Fibroblast of skin of right biceps (primary cell): ENCODE measurements at regions not wholly inside any gene's neighbourhood (a gene's known extent, or its start where the extent isn't known, plus 50 kb on each side); places are given as distances from the start of the nearest gene placed in this dataset.
"Not testable (repeated sequence)": the region's sequence is repeated elsewhere in the genome, so short reads cannot be mapped to it uniquely, and the experiment has no call there.

ENCODE experiments used
- DNase-seq: peaks from one replicate; pipeline ENCODE4 v3.0.0-alpha.2; 2013

DNA sequence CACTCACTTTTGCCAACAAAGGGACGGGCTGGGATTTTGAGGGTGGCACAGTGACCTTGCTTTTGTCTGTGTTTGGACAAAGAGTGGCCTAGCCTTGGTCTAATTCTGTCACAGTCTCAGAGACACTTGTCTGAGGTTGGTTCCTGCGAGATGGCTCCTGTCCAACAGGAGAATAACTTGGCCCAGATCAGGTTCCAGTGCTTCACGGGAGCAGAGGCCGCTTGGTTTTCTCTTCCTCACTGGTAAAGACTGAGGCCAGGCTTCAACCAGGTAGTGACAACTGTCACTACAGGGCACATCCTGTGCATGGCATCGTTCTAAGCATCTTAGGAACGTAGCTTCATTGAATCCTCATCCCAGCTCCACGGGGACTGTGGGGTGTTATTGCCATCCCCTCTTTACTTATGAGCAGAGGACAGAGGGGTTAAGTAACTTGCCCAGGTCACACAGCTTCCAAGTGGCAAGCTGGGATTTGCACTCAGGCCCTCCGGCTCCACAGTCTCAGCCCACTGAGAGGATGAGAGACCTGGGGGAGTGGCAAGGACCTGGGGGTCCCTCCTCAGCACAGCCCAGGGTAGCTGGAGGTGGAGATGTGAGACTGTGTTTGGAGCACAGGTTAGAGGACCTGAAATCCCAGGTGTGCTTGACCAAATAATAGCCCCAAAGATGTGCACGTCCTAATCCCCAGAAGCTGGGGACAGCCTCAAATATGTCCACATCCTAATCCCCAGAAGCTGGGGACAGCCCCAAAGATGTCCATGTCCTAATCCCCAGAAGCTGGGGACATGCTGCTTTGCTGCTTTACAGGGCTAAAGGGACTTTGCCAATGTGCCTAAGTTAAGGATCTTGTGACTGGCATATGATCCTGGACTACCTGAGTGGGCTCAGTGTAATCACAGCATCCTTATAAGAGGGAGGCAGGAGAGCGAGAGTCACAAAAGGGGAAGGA is 179.2 kb upstream of the RTL1 start:
- DNase-seq = no peak

DNA sequence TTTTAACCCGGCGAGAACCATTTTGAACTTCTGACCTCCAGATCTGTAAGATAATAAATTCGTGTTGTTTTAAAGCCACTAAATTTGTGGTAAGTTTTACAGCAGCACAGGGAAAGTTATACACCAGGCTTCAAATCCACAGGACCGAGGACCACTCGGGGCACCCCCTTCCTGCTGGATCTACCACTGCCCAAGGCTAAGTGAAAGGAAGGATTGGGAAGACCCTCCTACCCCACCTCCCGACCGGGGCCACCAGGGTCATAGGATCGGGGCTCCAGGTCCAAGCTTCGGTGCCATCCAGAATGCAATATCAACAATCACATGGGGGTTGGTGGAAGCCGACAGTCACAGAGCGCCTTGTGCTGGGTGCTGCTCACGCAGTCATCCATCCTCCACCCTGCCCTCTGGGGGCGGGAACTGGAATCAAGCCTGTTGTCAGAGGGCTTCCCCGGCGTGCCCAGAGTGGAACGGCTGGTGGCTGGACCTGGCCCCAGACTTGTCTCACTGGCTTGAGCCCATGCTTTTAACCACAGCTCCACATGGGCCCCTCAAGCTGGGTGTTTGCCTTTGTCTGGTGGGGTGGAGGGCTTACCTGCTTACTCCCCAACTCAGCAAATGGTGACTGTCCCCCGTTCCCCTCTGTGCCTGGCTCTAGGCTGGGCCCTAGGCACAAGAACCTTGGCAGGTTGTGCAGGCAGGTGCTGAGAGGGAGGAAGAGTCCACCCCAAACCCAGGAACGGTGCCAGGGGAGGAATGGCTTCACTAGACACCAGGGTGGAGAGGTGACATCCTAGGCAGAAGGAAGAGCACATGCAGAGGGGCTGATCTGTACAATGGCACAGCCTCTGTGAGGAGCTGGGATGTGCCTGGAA is 180.3 kb upstream of the RTL1 start:
- DNase-seq = no peak

DNA sequence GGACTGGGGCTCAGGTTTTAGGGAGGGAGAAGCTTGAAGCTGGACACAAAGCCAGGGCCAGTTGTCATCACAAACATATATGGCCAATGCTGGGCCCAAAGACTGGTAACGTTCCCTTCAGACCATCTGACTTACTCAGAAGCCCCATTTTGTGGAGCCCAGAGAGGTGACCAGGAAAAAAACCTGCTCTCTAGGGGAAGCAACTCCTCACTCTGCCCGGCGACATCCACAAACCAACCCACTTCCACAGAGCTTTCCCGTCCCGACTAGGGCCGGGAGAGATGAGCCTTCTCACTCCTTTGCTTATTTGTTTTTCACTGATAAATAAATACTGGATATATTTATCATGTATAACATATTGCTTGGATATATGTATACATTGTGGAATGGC is 180.9 kb upstream of the RTL1 start:
- no peak for DNase-seq

DNA sequence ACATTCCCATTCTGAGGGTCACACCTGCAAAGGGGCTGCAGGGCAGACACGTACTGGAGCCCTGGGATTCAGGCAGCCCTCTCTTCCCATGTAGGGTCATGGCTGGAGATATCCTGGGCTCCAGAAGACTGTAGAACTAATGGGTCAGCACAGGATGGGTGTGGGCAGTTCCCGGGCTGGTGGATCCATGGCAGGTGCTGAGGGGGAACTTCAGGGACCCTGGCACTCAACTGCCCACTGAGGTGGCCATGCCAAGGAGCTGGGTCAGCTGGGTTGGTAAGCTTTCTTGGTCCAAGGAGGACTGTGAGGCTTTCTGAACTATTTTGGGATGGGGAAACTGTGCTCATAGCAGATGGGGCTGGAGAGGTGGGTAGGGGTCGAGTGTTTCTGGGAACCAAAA is 183.4 kb upstream of the RTL1 start:
- DNase-seq = no peak

DNA sequence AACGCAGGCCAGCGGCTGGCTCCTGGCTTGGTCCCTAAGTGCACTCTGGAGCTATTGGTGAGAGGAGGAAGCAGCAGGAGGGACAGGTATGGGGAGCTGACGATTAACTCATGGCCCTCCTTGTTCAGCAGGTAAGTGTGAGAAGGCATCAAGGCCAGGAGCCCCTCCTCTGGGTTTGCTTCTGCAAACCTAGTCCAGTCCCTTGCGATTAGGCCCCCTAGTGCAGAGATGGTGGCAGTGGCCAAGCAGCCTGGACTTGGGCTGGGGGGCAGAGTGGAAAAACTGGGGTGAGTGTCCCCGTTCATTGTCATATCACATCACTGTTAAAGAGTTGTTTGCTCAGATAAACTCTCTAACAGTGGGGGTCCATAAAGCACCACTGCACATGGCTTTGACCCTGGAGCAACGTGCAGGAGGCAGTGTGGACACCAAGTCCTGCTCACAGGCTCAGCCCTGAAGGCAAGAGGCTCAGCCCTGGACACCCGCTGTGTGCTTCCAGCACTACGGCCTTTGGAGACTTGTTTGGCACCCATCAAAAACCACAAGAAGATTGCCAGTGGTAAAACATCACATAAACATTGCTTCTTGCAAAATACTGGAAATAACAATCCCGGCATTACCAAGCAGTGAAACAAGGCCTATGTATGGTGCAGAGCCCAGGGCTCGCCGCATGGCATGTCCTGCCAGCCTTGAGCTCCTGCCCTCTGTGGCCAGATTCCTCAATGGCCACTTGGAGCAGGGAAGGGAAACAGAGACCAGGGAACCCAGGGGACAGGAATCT is 184.3 kb upstream of the RTL1 start:
- no peak for DNase-seq

DNA sequence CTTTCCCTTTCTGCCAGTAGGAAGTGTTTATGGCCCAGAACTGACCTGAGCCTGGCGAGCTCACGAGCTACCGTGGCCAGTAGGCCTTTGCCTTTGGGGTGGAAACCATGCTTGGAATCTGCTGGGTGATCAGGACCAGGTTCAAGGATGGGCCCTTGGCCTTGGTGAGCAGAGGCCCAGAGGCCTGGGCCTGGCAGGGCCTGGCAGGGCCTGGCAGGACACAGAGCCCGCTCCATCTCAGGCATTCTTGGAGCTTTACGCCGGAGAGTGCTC is 184.8 kb upstream of the RTL1 start:
- no peak for DNase-seq

DNA sequence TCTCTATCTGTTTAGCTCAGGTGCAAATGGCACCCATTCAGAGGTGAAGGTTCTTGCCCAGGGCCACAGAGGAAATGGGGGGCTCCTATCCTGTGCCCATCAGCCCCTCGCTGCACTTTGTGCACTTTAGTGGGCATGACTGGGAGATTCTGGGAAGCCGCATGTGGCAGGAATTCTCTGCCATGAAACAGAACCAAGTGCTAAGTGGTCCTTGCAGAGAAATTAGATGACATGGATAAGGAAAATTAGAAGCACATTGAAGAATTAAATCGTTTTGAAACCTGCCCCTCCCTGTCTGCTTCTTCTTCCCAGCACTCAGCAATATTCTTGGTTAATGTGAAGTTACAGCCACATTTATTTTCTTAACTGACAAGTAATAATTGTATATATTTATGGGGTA is 185.2 kb upstream of the RTL1 start:
- no peak for DNase-seq

DNA sequence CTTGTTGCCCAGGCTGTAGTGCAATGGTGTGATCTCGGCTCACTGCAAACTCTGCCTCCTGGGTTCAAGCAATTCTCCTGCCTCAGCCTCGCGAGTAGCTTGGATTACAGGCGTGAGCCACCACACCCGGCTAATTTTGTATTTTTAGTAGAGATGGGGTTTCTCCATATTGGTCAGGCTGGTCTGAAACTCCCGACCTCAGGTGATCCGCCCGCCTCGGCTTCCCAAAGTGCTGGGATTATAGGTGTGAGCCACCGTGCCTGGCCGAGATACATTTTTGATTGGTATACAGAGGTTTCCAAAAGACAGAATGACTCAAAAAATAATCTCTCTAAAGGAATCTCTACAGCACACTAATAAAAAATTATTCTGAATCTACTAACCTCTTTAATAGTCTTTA is 187.0 kb upstream of the RTL1 start:
- not testable (repeated sequence) for DNase-seq

DNA sequence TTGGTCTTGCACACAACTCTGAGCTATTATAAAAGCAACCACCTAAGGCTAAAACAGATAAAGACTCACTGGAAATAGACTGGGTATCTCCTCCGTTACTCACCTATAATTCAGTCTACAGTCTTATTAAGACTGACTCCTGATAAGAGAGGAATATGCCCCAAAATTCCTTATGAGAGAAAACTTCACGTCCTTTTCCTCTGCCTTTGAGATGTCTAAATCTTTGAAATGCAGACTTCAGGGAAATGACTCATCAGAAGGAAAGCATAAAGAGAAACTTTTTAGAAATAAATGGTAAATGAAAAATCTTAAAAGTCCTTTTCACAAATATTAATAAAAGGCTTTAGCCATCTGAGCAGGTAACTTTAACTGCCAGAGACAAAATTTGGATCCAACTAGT is 187.5 kb upstream of the RTL1 start:
- no peak for DNase-seq

DNA sequence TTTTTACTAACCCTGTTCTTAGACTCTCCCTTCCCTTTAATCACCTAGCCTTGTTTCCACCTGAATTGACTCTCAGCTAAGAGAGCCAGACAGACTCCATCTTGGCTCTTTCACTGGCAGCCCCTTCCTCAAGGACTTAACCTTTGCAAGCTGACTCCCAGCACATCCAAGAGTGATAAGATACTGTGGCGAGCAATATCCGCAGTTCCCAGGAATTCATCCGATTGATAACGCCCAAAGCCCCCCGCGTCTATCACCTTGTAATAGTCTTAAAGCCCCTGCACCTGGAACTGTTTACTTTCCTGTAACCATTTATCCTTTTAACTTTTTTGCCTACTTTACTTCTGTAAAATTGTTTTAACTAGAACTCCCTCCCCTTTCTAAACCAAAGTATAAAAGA is 191.4 kb upstream of the RTL1 start:
- DNase-seq = not testable (repeated sequence)

DNA sequence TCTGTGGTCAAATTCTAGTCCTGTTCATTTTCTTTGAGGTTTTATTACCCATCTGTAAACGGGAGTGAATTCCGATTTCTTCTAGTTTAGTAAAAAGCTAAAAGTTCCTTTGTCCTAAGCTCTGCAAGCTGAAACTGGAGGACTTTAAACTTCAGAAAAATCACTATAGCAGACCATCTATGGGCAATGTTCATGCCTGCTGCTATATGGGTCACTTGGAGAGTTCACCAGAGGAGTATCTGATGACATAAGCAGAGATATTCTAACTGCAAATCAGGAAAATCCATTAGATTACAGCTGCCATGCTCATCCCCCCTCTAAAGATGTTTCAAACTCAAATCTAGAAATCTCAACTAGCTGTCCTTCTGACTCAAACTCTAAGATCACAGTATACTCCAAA is 193.0 kb upstream of the RTL1 start:
- no peak for DNase-seq

DNA sequence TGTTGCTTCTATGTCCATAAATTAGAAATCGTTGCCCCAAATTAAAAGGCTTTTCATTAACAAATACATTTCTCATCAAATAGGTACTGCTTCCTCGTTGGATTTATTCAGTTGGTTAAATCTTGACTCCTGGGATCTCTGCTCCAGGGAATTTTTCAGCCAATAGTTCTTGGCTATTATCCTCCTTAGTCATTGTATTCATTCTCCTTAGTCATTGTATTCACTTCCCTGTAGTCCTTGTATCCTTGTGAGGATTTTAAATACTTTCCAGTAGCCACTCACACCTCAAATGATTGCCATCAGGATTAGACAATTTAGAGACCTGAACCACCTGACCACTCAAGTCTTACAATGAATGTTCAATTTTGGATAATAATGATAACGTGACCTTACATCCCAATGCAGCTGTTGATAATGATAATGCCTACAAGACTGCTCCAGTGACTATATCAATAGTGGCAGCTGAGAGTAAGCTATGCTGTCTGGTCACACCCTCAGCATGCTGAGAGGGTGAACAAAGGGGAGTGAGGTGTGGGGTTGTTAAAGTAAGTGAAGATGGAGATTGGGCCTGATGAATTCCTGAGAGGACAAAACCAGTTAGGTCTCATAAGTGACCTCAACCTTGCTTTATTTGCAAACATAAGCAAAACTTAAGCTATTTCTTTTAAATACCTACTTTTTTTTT is 193.7 kb upstream of the RTL1 start:
- no peak for DNase-seq

DNA sequence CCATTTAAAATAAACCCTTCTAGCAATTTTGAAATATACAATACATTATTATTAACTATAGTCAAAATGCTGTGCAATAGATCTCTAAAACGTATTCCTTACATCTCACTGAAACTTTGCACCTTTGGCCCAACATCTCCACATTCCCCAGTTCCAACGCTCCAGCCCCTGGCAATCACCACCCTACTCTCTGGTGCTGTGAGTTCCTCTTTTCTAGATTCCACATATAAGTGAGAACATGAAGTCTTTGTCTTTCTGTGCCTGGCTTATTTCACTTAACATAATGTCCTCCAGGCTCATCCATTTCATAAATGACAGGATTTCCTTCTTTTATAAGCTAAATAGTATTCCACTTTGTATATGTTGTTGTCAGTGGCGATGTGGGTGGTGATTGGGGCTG is 194.7 kb upstream of the RTL1 start:
- no peak for DNase-seq

DNA sequence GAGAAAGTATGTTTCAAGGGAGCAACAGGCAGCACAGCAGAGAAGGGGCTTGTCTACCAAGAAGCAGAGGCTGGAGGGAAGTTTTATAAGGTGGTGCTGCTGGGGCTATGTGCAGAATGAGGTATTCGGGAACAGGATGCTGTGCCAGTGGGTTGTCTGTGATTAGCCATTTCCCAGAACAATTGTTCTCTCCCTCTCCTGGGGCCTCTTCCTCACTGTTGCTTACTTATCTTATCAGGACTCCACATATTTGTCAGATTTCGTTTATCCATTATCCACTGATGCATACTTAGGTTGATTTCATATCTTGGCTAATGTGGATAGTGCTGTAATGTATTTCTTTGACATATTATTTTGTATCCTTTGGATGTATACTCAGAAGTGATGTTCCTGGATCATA is 195.1 kb upstream of the RTL1 start:
- no peak for DNase-seq

DNA sequence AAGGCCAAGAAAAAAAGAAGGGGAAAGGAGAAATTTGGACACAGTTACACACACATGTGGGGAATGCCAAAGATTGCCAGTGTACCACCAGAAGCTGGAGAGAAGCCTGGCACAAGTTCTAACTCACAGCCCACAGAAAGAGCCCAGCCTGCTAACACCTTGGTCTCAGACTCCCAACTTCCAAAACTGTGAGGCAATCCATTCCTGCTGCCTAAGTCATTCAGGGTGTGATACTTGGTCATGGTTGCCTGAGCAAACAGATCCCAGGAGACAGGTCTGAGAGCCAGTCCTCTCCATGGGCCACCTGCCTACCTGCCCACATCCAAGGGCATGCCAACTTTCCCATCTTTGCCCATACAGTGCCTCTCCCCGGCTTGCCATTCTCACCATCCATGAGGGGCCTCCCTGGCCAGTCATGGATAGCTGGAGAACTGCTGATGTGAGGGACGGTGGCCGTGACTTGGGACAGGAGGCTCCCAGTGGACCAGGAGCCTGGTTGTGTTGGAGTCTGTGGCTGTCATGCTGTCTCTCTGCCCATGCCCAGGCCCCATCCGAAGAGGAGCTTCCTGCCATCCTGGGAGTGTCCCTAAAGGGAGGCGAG is 198.0 kb upstream of the RTL1 start:
- DNase-seq = no peak

DNA sequence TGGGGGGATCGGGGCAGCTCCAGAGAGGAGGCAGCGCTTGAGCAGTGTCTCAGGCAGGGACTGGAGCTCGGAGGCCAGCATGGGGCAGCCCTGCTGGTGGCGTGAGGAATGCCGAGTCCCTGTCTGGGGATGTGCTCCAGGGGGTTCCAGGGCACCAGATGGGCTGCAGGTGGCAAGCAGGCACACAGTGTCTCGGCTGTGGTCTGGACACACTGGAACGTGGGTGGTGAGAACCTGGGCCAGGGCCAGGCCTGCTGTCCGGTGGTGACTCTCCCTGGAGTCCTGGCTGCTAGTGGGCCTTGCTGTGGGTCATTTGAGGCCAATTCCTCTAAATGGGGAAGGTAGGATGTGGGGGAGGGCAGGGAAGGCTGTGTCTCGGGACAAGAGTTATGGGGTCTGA is 199.4 kb upstream of the RTL1 start:
- DNase-seq = no peak

DNA sequence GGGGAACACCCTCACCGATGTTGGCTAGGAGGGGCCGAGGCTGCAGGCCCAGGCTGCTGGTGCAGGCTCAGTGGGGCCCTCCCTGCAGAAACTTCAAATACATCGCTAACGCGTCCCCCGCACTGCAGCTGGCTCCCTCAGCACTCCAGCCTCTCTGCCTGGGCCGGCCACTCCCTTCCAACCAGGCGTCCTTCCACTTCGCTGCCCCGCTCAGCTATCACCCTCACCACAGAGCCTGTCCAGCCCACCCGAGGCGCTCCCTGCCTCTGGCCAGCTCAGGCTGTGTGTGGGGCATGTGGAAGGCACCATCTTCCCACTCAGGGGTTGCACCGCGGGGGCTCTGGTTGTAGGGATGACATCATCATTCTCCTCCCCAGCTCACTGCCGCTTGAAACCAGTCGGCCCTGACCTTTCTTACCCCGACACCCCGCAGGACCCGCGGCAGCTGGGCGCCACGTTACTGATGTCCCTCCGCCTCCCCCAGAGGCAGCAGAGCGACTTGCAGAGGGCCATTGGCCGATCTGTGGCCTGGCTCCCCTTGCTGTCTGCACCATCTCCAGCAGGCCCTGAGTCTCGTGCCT is 199.9 kb upstream of the RTL1 start:
- DNase-seq = no peak

DNA sequence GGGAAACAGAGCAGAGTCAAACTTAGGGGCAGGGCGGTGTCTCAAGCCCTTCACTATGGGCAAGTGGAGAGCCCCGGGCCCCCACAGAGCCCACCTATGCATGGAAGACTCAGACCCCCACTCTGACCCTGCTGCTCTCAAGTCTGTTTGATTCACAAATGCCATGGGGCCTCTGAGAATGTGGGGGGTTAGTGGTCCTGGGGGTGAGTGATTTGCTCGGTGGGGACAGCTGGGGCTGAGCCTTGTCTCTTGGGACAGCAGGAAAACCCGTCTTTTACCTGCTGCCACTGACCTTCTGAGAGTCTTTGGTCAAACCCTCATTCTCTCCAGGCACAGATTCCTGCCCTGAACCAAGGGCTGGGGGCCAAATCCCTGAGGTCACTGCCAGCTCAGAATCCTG is 201.0 kb upstream of the RTL1 start:
- no peak for DNase-seq

DNA sequence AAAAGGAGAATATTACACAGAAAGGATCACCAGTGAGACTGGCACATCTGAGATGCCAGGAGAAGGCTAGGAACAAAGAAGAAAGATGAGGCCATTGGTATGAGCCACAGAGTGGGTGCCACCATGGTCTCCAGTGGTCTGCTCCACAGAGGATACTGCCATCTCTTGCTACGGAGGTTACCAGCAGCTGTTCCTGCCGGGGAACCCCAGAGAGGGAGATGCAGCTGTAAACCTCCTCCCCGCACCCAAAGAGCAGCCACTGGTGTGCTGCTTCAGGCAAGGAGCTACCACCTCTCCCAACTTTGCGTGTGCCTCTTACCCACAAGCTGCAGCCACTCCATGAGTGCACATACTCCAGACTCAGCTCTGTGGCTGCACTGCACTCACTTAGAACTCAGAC is 201.5 kb upstream of the RTL1 start:
- no peak for DNase-seq

DNA sequence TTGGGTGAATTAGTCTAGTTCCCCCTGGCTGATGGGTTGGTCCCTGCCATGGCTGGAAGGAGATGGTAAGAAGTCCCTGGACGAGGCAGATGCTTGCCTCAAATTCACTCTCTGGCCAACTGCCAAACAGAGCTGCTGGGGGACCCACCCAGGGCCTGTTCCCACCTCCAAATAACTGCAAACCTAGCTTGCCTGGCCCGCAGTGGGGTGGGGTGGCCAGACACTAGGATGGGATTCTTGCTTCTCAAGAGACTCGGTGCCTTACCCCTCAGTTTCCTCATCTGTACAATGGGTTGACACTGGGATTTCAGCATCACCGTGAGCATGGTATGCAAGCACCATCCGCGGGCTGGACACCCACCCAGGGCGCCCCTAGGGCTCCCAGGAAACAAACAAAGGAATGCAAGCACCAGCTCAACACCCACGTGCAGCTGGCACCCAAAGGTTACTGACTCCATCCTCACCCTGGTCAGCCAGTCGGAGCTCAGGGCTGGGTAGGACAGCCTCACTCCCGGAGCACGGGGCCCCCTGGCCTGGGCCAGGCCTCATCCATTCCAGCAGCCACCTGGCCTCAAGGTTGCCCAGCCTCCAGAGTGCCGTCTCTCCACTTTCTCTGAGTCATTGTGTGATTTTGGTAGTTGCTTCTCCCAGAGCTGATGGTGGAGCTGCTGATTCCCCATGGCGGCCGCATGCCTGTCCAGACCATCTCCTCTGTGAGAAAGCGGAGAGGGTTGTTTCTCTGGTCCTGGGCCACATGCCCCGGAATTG is 205.2 kb upstream of the RTL1 start:
- DNase-seq = no peak

DNA sequence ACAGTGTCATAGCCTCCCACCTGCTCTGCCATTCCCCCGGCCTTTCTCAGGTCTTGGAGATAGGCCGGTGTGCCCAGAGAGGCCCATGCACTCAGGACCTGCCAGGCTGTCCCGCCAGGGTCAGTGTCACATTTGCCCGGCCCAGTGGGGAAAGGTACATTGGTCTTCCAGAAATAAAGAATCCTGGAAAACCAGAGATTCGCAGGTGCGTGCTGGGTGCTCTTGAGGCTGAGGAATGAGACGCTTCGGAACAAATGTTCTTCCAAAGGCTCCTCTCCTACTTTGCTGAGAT is 205.8 kb upstream of the RTL1 start:
- DNase-seq = no peak
